IMR-90 (cell line): ENCODE measurements at regions not wholly inside any gene's neighbourhood (a gene's known extent, or its start where the extent isn't known, plus 50 kb on each side); places are given as distances from the start of the nearest gene placed in this dataset.

Source experiments
- ATAC-seq: fragments of 200-7000 bp; cut with Tn5 transposase; 2 replicates; pipeline ENCODE4 v1.9.1; 2020; ENCODE audit warnings: low read depth, mild to moderate bottlenecking, moderate library complexity
- BruUV-seq: library from RNA; stranded (reverse); fragments of 400-500 nt; replicated peaks from 2 replicates; lab custom pipeline; 2021; lab: Mats Ljungman, UMichigan
- CTCF ChIA-PET: fragments of 300-600 bp; formaldehyde crosslinking; extraction: SDS; loops from one replicate; lab custom pipeline; 2021; ENCODE audit warnings: antibody characterized with exemption; lab: Yijun Ruan, JAX
- POLR2A ChIA-PET: fragments of 300-600 bp; sonication (Branson Sonifier 250); formaldehyde crosslinking; loops from one replicate; lab custom pipeline; 2022; ENCODE audit warnings: antibody characterized with exemption; ENCODE audit not compliant: unreplicated experiment; lab: Charles Lee
- DNase-seq: peaks from one replicate; pipeline ENCODE4 v3.0.0; 2013
- H2AFZ ChIP-seq: replicated peaks from 2 replicates; pipeline ENCODE3; 2013; ENCODE audit warnings: low read length, mild to moderate bottlenecking; ENCODE audit not compliant: poor library complexity
- H2AK5ac ChIP-seq: 2 replicates; pipeline ENCODE4 v1.6.1; 2013; ENCODE audit warnings: low read depth, low read length, inconsistent platforms
- H2AK9ac ChIP-seq: replicated peaks from 2 replicates; pipeline ENCODE3; 2013; ENCODE audit warnings: mild to moderate bottlenecking, low read depth, low read length, moderate library complexity; ENCODE audit not compliant: poor library complexity
- H2BK120ac ChIP-seq: 2 replicates; pipeline ENCODE4 v1.6.1; 2013; ENCODE audit warnings: low read depth, low read length, inconsistent platforms
- H2BK15ac ChIP-seq: 3 replicates; pipeline ENCODE4 v1.6.1; 2013; ENCODE audit warnings: low read depth, low read length, inconsistent platforms
- H2BK20ac ChIP-seq: 2 replicates; pipeline ENCODE4 v1.6.1; 2013; ENCODE audit warnings: low read depth, mild to moderate bottlenecking, inconsistent platforms, low read length, moderate library complexity
- H2BK5ac ChIP-seq: 2 replicates; pipeline ENCODE4 v1.6.1; 2013; ENCODE audit warnings: mild to moderate bottlenecking, low read depth, low read length, inconsistent platforms; ENCODE audit not compliant: poor library complexity, severe bottlenecking
- H3K14ac ChIP-seq: replicated peaks from 2 replicates; pipeline ENCODE4 v1.6.1; 2013; ENCODE audit warnings: low read depth, low read length, inconsistent platforms
- H3K18ac ChIP-seq: 2 replicates; pipeline ENCODE4 v1.6.1; 2013; ENCODE audit warnings: low read depth, low read length, control low read depth
- H3K23ac ChIP-seq: 2 replicates; pipeline ENCODE4 v1.6.1; 2013; ENCODE audit warnings: low read depth, low read length, inconsistent platforms
- H3K27ac ChIP-seq: 2 replicates; pipeline ENCODE4 v1.5.1; 2013; ENCODE audit warnings: mild to moderate bottlenecking, control low read depth, low read length; ENCODE audit not compliant: insufficient read depth
- H3K27me3 ChIP-seq: 2 replicates; pipeline ENCODE4 v1.6.1; 2013; ENCODE audit warnings: low read length; ENCODE audit not compliant: control insufficient read depth, insufficient read depth
- H3K36me3 ChIP-seq: 2 replicates; pipeline ENCODE4 v1.6.1; 2013; ENCODE audit warnings: low read length, mixed read lengths; ENCODE audit not compliant: control insufficient read depth, insufficient read depth
- H3K4ac ChIP-seq: 2 replicates; pipeline ENCODE4 v1.6.1; 2013; ENCODE audit warnings: low read depth, low read length, inconsistent platforms
- H3K4me1 ChIP-seq: 2 replicates; pipeline ENCODE4 v1.6.1; 2013; ENCODE audit warnings: low read length, mixed read lengths; ENCODE audit not compliant: control insufficient read depth, insufficient read depth
- H3K4me2 ChIP-seq: 2 replicates; pipeline ENCODE4 v1.6.1; 2013; ENCODE audit warnings: low read depth, mild to moderate bottlenecking, control low read depth, low read length, moderate library complexity
- H3K4me3 ChIP-seq: 2 replicates; pipeline ENCODE4 v1.5.1; 2013; ENCODE audit warnings: low read depth, mild to moderate bottlenecking, control low read depth, low read length, moderate library complexity; ENCODE audit not compliant: insufficient read depth
- H3K56ac ChIP-seq: 2 replicates; pipeline ENCODE4 v1.6.1; 2013; ENCODE audit warnings: low read length, inconsistent platforms; ENCODE audit not compliant: insufficient read depth; ENCODE audit errors: extremely low read depth
- H3K79me1 ChIP-seq, 2 experiments: 2 replicates each; pipeline ENCODE4 v1.6.1; 2013; ENCODE audit warnings: low read length in 2 of 2, inconsistent platforms in 1 of 2, low read depth in 1 of 2
- H3K9ac ChIP-seq: 2 replicates; pipeline ENCODE4 v1.6.1; 2013; ENCODE audit warnings: low read depth, low read length, control low read depth
- H3K9me1 ChIP-seq: 2 replicates; pipeline ENCODE4 v1.6.1; 2013; ENCODE audit warnings: low read length, inconsistent platforms; ENCODE audit not compliant: insufficient read depth
- H3K9me3 ChIP-seq: 2 replicates; pipeline ENCODE4 v1.6.1; 2013; ENCODE audit warnings: low read length; ENCODE audit not compliant: control insufficient read depth, insufficient read depth
- H4K20me1 ChIP-seq: 2 replicates; pipeline ENCODE4 v1.6.1; 2013; ENCODE audit warnings: low read length, inconsistent platforms; ENCODE audit not compliant: insufficient read depth
- H4K5ac ChIP-seq: 2 replicates; pipeline ENCODE4 v1.6.1; 2013; ENCODE audit warnings: mild to moderate bottlenecking, low read depth, low read length, control low read depth
- H4K8ac ChIP-seq, 2 experiments: 2 replicates each; pipeline ENCODE4 v1.6.1; 2013; ENCODE audit warnings: low read depth in 2 of 2, low read length in 2 of 2, control low read depth in 1 of 2, inconsistent platforms in 1 of 2
- H4K91ac ChIP-seq: 2 replicates; pipeline ENCODE4 v1.6.1; 2013; ENCODE audit warnings: low read depth, low read length, inconsistent platforms; ENCODE audit not compliant: insufficient read depth
- CHD1 ChIP-seq: IDR thresholded peaks from 2 replicates; pipeline ENCODE4 v1.6.1; 2012; ENCODE audit warnings: low read depth, low read length, improper control_type of control experiment
- FOS ChIP-seq: fragments of 150-350 bp; IDR thresholded peaks from 2 replicates; pipeline ENCODE4 v1.6.1; 2016; ENCODE audit warnings: low read depth, low read length
- MAFK ChIP-seq: IDR thresholded peaks from 2 replicates; pipeline ENCODE4 v1.6.1; 2012; ENCODE audit warnings: low read depth, low read length, improper control_type of control experiment
- MAZ ChIP-seq: IDR thresholded peaks from 2 replicates; pipeline ENCODE4 v1.6.1; 2012; ENCODE audit warnings: low read depth, mild to moderate bottlenecking, low read length, improper control_type of control experiment, moderate library complexity, borderline replicate concordance
- MXI1 ChIP-seq: IDR thresholded peaks from 2 replicates; pipeline ENCODE4 v1.6.1; 2012; ENCODE audit warnings: low read depth, mild to moderate bottlenecking, low read length, moderate library complexity, borderline replicate concordance
- NFE2L2 ChIP-seq: fragments of 150-350 bp; IDR thresholded peaks from 2 replicates; pipeline ENCODE4 v1.6.1; 2016; ENCODE audit warnings: low read depth, mild to moderate bottlenecking, low read length
- POLR2A ChIP-seq: IDR thresholded peaks from 2 replicates; pipeline ENCODE4 v1.6.1; 2012; ENCODE audit warnings: mild to moderate bottlenecking, low read depth, low read length
- RAD21 ChIP-seq: IDR thresholded peaks from 2 replicates; pipeline ENCODE4 v1.6.1; 2012; ENCODE audit warnings: low read length, improper control_type of control experiment
- RCOR1 ChIP-seq: IDR thresholded peaks from 2 replicates; pipeline ENCODE4 v1.6.1; 2012; ENCODE audit warnings: mild to moderate bottlenecking, low read length, improper control_type of control experiment; ENCODE audit not compliant: insufficient replicate concordance
- SMC3 ChIP-seq: fragments of 150-350 bp; IDR thresholded peaks from 2 replicates; pipeline ENCODE4 v1.6.1; 2016; ENCODE audit warnings: low read depth, mild to moderate bottlenecking, antibody characterized with exemption, low read length, moderate library complexity
- WGBS, 2 experiments: methylation state at CpG; one replicate each; pipeline versions ENCODE4 v1.1.5 to v1.1.7; 2013; ENCODE audit warnings: missing lambda C conversion rate in 2 of 2; ENCODE audit not compliant: insufficient read length in 1 of 2; ENCODE audit errors: extremely low coverage in 2 of 2; 5-methylcytosine and 5-hydroxymethylcytosine counted together
- dilution Hi-C: fragments of 300-500 bp; cut with HindIII; formaldehyde crosslinking; loops from one replicate; pipeline ENCODE4 v1.14.3; 2018; ENCODE audit warnings: low sequenced_read_pairs; ENCODE audit not compliant: unreplicated experiment
- in situ Hi-C: fragments of 300-500 bp; cut with MboI; formaldehyde crosslinking; loops from 3 replicates; pipeline ENCODE4 v1.14.3; 2019; ENCODE audit warnings: low sequenced_read_pairs, inconsistent platforms, mixed read lengths
- intact Hi-C: fragments of 100-400 bp; cut with micrococcal nuclease; formaldehyde crosslinking; loops from 2 replicates; pipeline ENCODE4 v1.10.0; 2022
- TF ChIP-seq, protein P1 (sequence below): fragments of 150-350 bp; IDR thresholded peaks from 2 replicates; pipeline ENCODE4 v1.6.1; 2017; ENCODE audit warnings: mild to moderate bottlenecking, antibody characterized with exemption, low read length, low read depth
- TF ChIP-seq, protein P2 (sequence below): fragments of 150-350 bp; IDR thresholded peaks from 2 replicates; pipeline ENCODE4 v1.6.1; 2016; ENCODE audit warnings: low read depth, mild to moderate bottlenecking, low read length, moderate library complexity, borderline replicate concordance

DNA sequence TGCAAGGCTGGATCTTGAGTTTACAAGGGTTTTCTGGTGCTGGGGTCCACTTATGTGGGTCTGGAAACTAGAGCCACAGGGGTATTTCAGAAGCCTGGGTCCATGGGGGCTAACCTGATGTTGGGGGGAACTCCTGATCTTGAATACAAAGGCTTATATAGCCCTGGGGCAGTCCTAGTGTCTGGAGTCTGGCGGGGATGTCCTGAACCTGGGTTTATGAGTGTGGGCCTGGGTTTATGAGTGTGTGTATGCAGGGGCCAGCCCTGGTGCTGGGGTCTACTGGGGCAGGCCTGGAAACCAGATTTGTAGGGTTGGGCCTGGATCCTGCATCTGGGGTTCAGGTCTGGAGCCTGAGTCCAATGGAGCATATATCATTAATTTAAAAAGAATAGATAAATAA, 146.5 kb upstream of the C1GALT1 start:
- Histone ChIP-seq H3K56ac (no peak overlapping the region), H3K79me1 (no peaks in the 10 kb centered on the region), H2BK5ac (no peak overlapping the region), H3K36me3 (no peaks in the 10 kb centered on the region), H4K5ac (no peak overlapping the region), H3K14ac (no peak overlapping the region), H3K4ac (no peak overlapping the region), H3K9ac (no peak overlapping the region), H4K20me1 (no peaks in the 10 kb centered on the region), H3K4me3 (no peak overlapping the region), H2AK9ac (no peak overlapping the region), H2AK5ac (no peak overlapping the region), H2BK20ac (no peak overlapping the region), H3K4me1 (no peaks in the 10 kb centered on the region), H3K9me1 (no peaks in the 10 kb centered on the region), H3K9me3 (peaks cover 2% of the 10 kb centered on the region; the same call in 1 of the 2 replicates), H3K23ac (no peak overlapping the region), H3K18ac (no peak overlapping the region), H3K27ac (no peak overlapping the region), H3K27me3 (no peaks in the 10 kb centered on the region), H2AFZ (no peak overlapping the region), H2BK120ac (no peak overlapping the region), H2BK15ac (no peak overlapping the region), H4K91ac (no peak overlapping the region), H3K4me2 (no peak overlapping the region), H4K8ac (no peak overlapping the region)
- TF ChIP-seq RAD21 (no peak), NFE2L2 (no peak), SMC3 (no peak), RCOR1 (no peak), POLR2A (no peak), MAFK (no peak), MXI1 (no peak), MAZ (no peak), FOS (no peak), CHD1 (no peak)
- TF ChIP-seq, protein P1, sequence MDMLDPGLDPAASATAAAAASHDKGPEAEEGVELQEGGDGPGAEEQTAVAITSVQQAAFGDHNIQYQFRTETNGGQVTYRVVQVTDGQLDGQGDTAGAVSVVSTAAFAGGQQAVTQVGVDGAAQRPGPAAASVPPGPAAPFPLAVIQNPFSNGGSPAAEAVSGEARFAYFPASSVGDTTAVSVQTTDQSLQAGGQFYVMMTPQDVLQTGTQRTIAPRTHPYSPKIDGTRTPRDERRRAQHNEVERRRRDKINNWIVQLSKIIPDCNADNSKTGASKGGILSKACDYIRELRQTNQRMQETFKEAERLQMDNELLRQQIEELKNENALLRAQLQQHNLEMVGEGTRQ, result no peak
- TF ChIP-seq, protein P2, sequence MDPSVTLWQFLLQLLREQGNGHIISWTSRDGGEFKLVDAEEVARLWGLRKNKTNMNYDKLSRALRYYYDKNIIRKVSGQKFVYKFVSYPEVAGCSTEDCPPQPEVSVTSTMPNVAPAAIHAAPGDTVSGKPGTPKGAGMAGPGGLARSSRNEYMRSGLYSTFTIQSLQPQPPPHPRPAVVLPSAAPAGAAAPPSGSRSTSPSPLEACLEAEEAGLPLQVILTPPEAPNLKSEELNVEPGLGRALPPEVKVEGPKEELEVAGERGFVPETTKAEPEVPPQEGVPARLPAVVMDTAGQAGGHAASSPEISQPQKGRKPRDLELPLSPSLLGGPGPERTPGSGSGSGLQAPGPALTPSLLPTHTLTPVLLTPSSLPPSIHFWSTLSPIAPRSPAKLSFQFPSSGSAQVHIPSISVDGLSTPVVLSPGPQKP, result no peak
- BruUV-seq, result no TSS peak
- in situ Hi-C loops (no loop called here), intact Hi-C loops (no loop called here), dilution Hi-C loops (no loop called here)
- ChIA-PET POLR2A (no interaction called here), CTCF (no interaction called here)
- DNase-seq (no peak), ATAC-seq (no peak)
- no CpG with 5 or more reads among the region's 1 CpG for WGBS, 2 experiments
